Kidney (tissue), 13 donors: ENCODE measurements at regions not wholly inside any gene's neighbourhood (a gene's known extent, or its start where the extent isn't known, plus 50 kb on each side); places are given as distances from the start of the nearest gene placed in this dataset.

Source experiments
- DNase-seq, 5 donors: peaks; one replicate each; pipeline ENCODE4 v3.0.0-alpha.2; 2013 to 2020
- FAIRE-seq: peaks from 2 replicates; lab custom pipeline; 2012; peaks lifted over from hg19 to GRCh38; lab: Jason Lieb, UNC
- H3K27ac ChIP-seq, 2 donors: one replicate each; pipeline ENCODE4 v1.7.0; 2013; ENCODE audit warnings: low read depth in 2 of 2, low read length in 2 of 2, inconsistent platforms in 1 of 2
- H3K27me3 ChIP-seq: one replicate; pipeline ENCODE4 v1.7.1; 2013; ENCODE audit warnings: low read length, inconsistent platforms; ENCODE audit not compliant: control insufficient read depth, insufficient read depth
- H3K36me3 ChIP-seq, 3 donors: one replicate each; pipeline versions ENCODE4 v1.7.0 to v1.7.1; 2013; ENCODE audit warnings: low read length in 3 of 3, control low read depth in 1 of 3, inconsistent platforms in 1 of 3; ENCODE audit not compliant: insufficient read depth in 3 of 3, control insufficient read depth in 2 of 3
- H3K4me1 ChIP-seq, 3 donors: one replicate each; pipeline versions ENCODE4 v1.7.0 to v1.7.1; 2013; ENCODE audit warnings: low read length in 3 of 3, inconsistent platforms in 1 of 3, low read depth in 1 of 3; ENCODE audit not compliant: control insufficient read depth in 2 of 3, insufficient read depth in 2 of 3
- H3K4me3 ChIP-seq, 3 donors: one replicate each; pipeline versions ENCODE4 v1.7.0 to v1.8.1; 2013; ENCODE audit warnings: low read length in 3 of 3, control low read depth in 1 of 3, inconsistent platforms in 1 of 3
- H3K9ac ChIP-seq, 3 donors: one replicate each; pipeline versions ENCODE4 v1.7.0 to v1.7.1; 2013; ENCODE audit warnings: low read length in 3 of 3, control low read depth in 1 of 3, inconsistent platforms in 1 of 3
- H3K9me3 ChIP-seq, 3 donors: one replicate each; pipeline versions ENCODE4 v1.7.0 to v1.7.1; 2013; ENCODE audit warnings: low read length in 3 of 3, control low read depth in 1 of 3, inconsistent platforms in 1 of 3; ENCODE audit not compliant: control insufficient read depth in 2 of 3, insufficient read depth in 1 of 3
- intact Hi-C: fragments of 100-400 bp; cut with DNase I; formaldehyde crosslinking; loops from one replicate; pipeline ENCODE4 v1.11.1; 2022
- TF ChIP-seq, protein P1 (sequence below): IDR thresholded peaks from 3 replicates; pipeline ENCODE4 v1.5.1; 2012; ENCODE audit warnings: mild to moderate bottlenecking, moderate library complexity, borderline replicate concordance; ENCODE audit not compliant: insufficient read depth; ENCODE audit errors: extremely low read depth
- donor health status: control.
- donor health status: control.
- donor health status: control.
- donor health status: control.
- donor health status: control.
- donor health status: DM: yes; HTN: yes; CAD: no.
- donor health status: Normal renal cell carcinoma (clear cell type).

DNA sequence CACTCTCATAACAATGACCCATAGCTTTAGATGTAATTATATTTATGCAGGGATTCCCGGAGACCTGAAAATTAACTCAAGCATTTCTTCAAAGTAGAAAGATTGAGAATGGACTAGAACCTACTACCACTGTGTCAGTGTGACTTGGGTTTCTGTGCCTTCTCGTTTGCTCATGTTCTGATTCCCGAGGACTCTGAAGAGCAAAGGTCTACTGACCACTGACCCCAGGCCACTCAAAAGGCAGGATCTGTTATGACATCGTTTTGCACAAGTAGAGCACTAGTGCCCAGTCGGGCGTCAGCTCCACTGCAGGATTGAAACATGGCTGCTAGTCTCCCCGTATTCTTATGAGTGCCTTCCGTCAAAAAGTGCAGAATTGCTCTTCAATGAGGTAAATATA, 53.8 kb upstream of the DHRS4 start:
- no peak for FAIRE-seq
- Histone ChIP-seq H3K4me3 (no peak overlapping the region), H3K9me3 (no peaks in the 10 kb centered on the region), H3K36me3 (no peaks in the 10 kb centered on the region), H3K27ac (no peak overlapping the region), H3K9ac (no peak overlapping the region), H3K27me3 (no peaks in the 10 kb centered on the region), H3K4me1 (no peaks in the 10 kb centered on the region)
- no peak for DNase-seq
- TF ChIP-seq, protein P1, sequence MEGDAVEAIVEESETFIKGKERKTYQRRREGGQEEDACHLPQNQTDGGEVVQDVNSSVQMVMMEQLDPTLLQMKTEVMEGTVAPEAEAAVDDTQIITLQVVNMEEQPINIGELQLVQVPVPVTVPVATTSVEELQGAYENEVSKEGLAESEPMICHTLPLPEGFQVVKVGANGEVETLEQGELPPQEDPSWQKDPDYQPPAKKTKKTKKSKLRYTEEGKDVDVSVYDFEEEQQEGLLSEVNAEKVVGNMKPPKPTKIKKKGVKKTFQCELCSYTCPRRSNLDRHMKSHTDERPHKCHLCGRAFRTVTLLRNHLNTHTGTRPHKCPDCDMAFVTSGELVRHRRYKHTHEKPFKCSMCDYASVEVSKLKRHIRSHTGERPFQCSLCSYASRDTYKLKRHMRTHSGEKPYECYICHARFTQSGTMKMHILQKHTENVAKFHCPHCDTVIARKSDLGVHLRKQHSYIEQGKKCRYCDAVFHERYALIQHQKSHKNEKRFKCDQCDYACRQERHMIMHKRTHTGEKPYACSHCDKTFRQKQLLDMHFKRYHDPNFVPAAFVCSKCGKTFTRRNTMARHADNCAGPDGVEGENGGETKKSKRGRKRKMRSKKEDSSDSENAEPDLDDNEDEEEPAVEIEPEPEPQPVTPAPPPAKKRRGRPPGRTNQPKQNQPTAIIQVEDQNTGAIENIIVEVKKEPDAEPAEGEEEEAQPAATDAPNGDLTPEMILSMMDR, result no peak
- intact Hi-C loops, result no loop called here

DNA sequence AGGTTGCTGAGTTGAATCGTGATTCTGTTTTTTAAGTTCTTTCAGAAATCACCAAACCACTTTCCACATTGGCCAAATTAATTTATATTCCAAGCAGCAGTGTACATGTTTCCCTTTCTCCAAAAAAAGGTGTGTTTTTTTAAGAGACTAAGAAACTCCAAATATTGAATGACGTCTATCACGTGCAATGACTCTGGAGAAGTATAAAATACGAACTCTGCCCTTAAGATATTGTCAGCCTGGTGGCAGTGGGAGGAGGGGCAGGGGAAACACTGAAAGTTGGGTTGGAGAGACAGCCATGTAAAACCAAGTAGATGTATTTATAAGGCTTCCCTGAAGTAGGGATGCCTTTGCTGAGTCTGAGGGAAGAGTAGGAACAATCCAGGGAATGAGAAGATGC, 50.1 kb upstream of the DHRS4 start:
- TF ChIP-seq, protein P1, result no peak
- Histone ChIP-seq H3K27ac (no peak overlapping the region), H3K4me3 (no peak overlapping the region), H3K9me3 (no peaks in the 10 kb centered on the region), H3K4me1 (no peaks in the 10 kb centered on the region), H3K9ac (no peak overlapping the region), H3K27me3 (no peaks in the 10 kb centered on the region), H3K36me3 (no peaks in the 10 kb centered on the region)
- intact Hi-C loops, result no loop called here
- DNase-seq, result no peak
- FAIRE-seq, result no peak
